WTC11 (cell line): ENCODE measurements at regions not wholly inside any gene's neighbourhood (a gene's known extent, or its start where the extent isn't known, plus 50 kb on each side); places are given as distances from the start of the nearest gene placed in this dataset.

ENCODE experiments used
- ATAC-seq: fragments of 200-7000 bp; cut with Tn5 transposase; 2 replicates; pipeline ENCODE4 v1.10.0; 2021; ENCODE audit warnings: mild to moderate bottlenecking, moderate library complexity
- CTCF ChIA-PET: fragments of 300-600 bp; sonication (Branson Sonifier 250); formaldehyde crosslinking; loops from one replicate; lab custom pipeline; 2021; ENCODE audit warnings: antibody characterized with exemption; lab: Charles Lee
- POLR2A ChIA-PET: fragments of 350-600 bp; sonication (Branson Sonifier 250); formaldehyde crosslinking; loops from one replicate; lab custom pipeline; 2021; ENCODE audit warnings: antibody characterized with exemption; lab: Charles Lee
- DNase-seq: peaks from one replicate; pipeline ENCODE4 v3.0.0; 2021; ENCODE audit warnings: low spot score
- H3K27ac Mint-ChIP-seq: 2 replicates; pipeline ENCODE4 v1.8.0; 2021; ENCODE audit warnings: mixed read lengths
- H3K27me3 Mint-ChIP-seq: 2 replicates; pipeline ENCODE4 v1.8.0; 2021; ENCODE audit warnings: low read depth, mild to moderate bottlenecking, moderate library complexity, mixed read lengths
- H3K36me3 Mint-ChIP-seq: 2 replicates; pipeline ENCODE4 v1.8.0; 2021; ENCODE audit warnings: mixed read lengths
- H3K4me1 Mint-ChIP-seq: 2 replicates; pipeline ENCODE4 v1.8.0; 2022; ENCODE audit warnings: mixed read lengths
- H3K4me3 Mint-ChIP-seq: 2 replicates; pipeline ENCODE4 v1.8.0; 2021; ENCODE audit warnings: mild to moderate bottlenecking, moderate library complexity, mixed read lengths
- H3K9me3 Mint-ChIP-seq: 2 replicates; pipeline ENCODE4 v1.8.0; 2021; ENCODE audit warnings: mixed read lengths
- AFF4 ChIP-seq: sonication (generic); formaldehyde crosslinking; IDR thresholded peaks from 2 replicates; pipeline ENCODE4 v1.8.1; 2023; ENCODE audit warnings: mild to moderate bottlenecking, missing genetic modification reagents, borderline replicate concordance
- ATF1 ChIP-seq: sonication (generic); formaldehyde crosslinking; IDR thresholded peaks from 2 replicates; pipeline ENCODE4 v1.8.1; 2023; ENCODE audit warnings: mild to moderate bottlenecking, moderate library complexity, missing genetic modification reagents
- ATF2 ChIP-seq: sonication (generic); formaldehyde crosslinking; IDR thresholded peaks from 2 replicates; pipeline ENCODE4 v1.8.1; 2022; ENCODE audit warnings: low read depth, missing genetic modification reagents, borderline replicate concordance
- ESRRA ChIP-seq: sonication (generic); formaldehyde crosslinking; IDR thresholded peaks from 2 replicates; pipeline ENCODE4 v1.8.1; 2022; ENCODE audit warnings: mild to moderate bottlenecking, missing genetic modification reagents, borderline replicate concordance
- FOXP1 ChIP-seq: sonication (generic); formaldehyde crosslinking; IDR thresholded peaks from 2 replicates; pipeline ENCODE4 v1.8.0; 2022; ENCODE audit warnings: missing genetic modification reagents, mild to moderate bottlenecking, moderate library complexity, borderline replicate concordance
- FOXP4 ChIP-seq: sonication (generic); formaldehyde crosslinking; IDR thresholded peaks from 2 replicates; pipeline ENCODE4 v1.8.0; 2022; ENCODE audit warnings: mild to moderate bottlenecking, missing genetic modification reagents
- GABPB1 ChIP-seq: sonication (generic); formaldehyde crosslinking; IDR thresholded peaks from 2 replicates; pipeline ENCODE4 v1.8.1; 2023; ENCODE audit warnings: mild to moderate bottlenecking, missing genetic modification reagents
- GTF2I ChIP-seq: fragments of 250-450 bp; sonication (Bioruptor Pico); conservative IDR thresholded peaks from 2 replicates; pipeline ENCODE4 v1.4.0; 2021; ENCODE audit warnings: mild to moderate bottlenecking
- KAT7 ChIP-seq: sonication (generic); formaldehyde crosslinking; IDR thresholded peaks from 2 replicates; pipeline ENCODE4 v1.8.1; 2023; ENCODE audit warnings: missing genetic modification reagents, mild to moderate bottlenecking, borderline replicate concordance
- MLX ChIP-seq: sonication (generic); formaldehyde crosslinking; IDR thresholded peaks from 2 replicates; pipeline ENCODE4 v1.8.1; 2023; ENCODE audit warnings: mild to moderate bottlenecking, missing genetic modification reagents, moderate library complexity
- MYBL2 ChIP-seq: sonication (generic); formaldehyde crosslinking; IDR thresholded peaks from 2 replicates; pipeline ENCODE4 v1.8.1; 2023; ENCODE audit warnings: mild to moderate bottlenecking, moderate library complexity, missing genetic modification reagents
- NFATC4 ChIP-seq: fragments of 250-450 bp; sonication (Bioruptor Pico); IDR thresholded peaks from 2 replicates; pipeline ENCODE4 v1.9.0; 2021; ENCODE audit warnings: mild to moderate bottlenecking
- NFE2L1 ChIP-seq: sonication (generic); formaldehyde crosslinking; IDR thresholded peaks from 2 replicates; pipeline ENCODE4 v1.8.1; 2023; ENCODE audit warnings: missing genetic modification reagents
- NR1H2 ChIP-seq: sonication (generic); formaldehyde crosslinking; IDR thresholded peaks from 2 replicates; pipeline ENCODE4 v1.9.0; 2021; ENCODE audit warnings: mild to moderate bottlenecking, moderate library complexity, missing genetic modification reagents
- RORB ChIP-seq: fragments of 250-450 bp; sonication (Bioruptor Pico); IDR thresholded peaks from 2 replicates; pipeline ENCODE4 v1.9.0; 2021; ENCODE audit warnings: mild to moderate bottlenecking
- SMAD3 ChIP-seq: sonication (generic); formaldehyde crosslinking; IDR thresholded peaks from 2 replicates; pipeline ENCODE4 v1.8.0; 2022; ENCODE audit warnings: missing genetic modification reagents, mild to moderate bottlenecking, borderline replicate concordance
- SMAD4 ChIP-seq: sonication (generic); formaldehyde crosslinking; IDR thresholded peaks from 2 replicates; pipeline ENCODE4 v1.8.0; 2022; ENCODE audit warnings: mild to moderate bottlenecking, missing genetic modification reagents
- SOX15 ChIP-seq: fragments of 250-450 bp; sonication (Bioruptor Pico); IDR thresholded peaks from 2 replicates; pipeline ENCODE4 v1.9.0; 2021; ENCODE audit warnings: mild to moderate bottlenecking
- ZBTB21 ChIP-seq: sonication (generic); formaldehyde crosslinking; IDR thresholded peaks from 2 replicates; pipeline ENCODE4 v1.8.1; 2023; ENCODE audit warnings: mild to moderate bottlenecking, missing genetic modification reagents, borderline replicate concordance
- ZNF317 ChIP-seq: sonication (generic); formaldehyde crosslinking; IDR thresholded peaks from 2 replicates; pipeline ENCODE4 v1.8.1; 2023; ENCODE audit warnings: low read depth, mild to moderate bottlenecking, moderate library complexity, missing genetic modification reagents, borderline replicate concordance
- ZNF671 ChIP-seq: fragments of 250-450 bp; sonication (Bioruptor Pico); IDR thresholded peaks from 2 replicates; pipeline ENCODE4 v1.8.0; 2021; ENCODE audit warnings: mild to moderate bottlenecking
- ZSCAN18 ChIP-seq: fragments of 250-450 bp; sonication (Bioruptor Pico); IDR thresholded peaks from 2 replicates; pipeline ENCODE4 v2.1.2; 2022; ENCODE audit warnings: mild to moderate bottlenecking, moderate library complexity
- TF ChIP-seq, protein P1 (sequence below): sonication (generic); formaldehyde crosslinking; IDR thresholded peaks from 2 replicates; pipeline ENCODE4 v1.8.1; 2022; ENCODE audit warnings: missing genetic modification reagents, borderline replicate concordance
- TF ChIP-seq, protein P2 (sequence below): sonication (generic); formaldehyde crosslinking; IDR thresholded peaks from 2 replicates; pipeline ENCODE4 v1.8.0; 2022; ENCODE audit warnings: mild to moderate bottlenecking, missing genetic modification reagents
- TF ChIP-seq, protein P3 (sequence below): sonication (generic); formaldehyde crosslinking; IDR thresholded peaks from 2 replicates; pipeline ENCODE4 v1.8.1; 2023; ENCODE audit warnings: mild to moderate bottlenecking, missing genetic modification reagents, moderate library complexity

DNA sequence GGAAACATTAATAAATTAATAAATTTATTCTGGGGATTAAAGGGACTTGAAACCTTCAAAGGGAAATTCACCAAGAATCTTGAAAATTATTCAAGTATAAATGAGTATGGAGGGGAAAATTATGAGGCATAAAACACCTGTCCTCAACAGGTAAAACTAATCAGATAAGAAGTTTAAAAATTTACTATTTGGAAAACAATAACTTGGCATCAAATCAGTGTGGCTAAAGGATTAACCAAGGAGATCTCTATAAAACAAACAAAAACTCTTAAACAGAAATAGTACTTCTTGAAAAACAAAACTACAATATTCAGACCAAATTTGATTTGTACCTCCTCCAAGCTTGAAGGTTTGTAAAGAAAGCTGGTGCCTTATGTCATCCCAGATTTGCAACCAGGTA, 66.4 kb upstream of the ZNF804B start:
- ChIA-PET POLR2A (no interaction called here), CTCF (no interaction called here)
- TF ChIP-seq SMAD3 (CRISPR knock-in tag), result no peak
- TF ChIP-seq MLX (CRISPR knock-in tag), result no peak
- no peak for TF ChIP-seq ZNF671 (CRISPR knock-in tag)
- no peak for TF ChIP-seq NFE2L1 (CRISPR knock-in tag)
- no peak for TF ChIP-seq NR1H2 (CRISPR knock-in tag)
- no peak for TF ChIP-seq GABPB1 (CRISPR knock-in tag)
- no peak for TF ChIP-seq ZBTB21 (CRISPR knock-in tag)
- TF ChIP-seq RORB (CRISPR knock-in tag), result no peak
- no peak for TF ChIP-seq ATF1 (CRISPR knock-in tag)
- no peak for TF ChIP-seq KAT7 (CRISPR knock-in tag)
- TF ChIP-seq ZSCAN18 (CRISPR knock-in tag), result no peak
- TF ChIP-seq ATF2 (CRISPR knock-in tag), result no peak
- TF ChIP-seq GTF2I (CRISPR knock-in tag), result no peak
- TF ChIP-seq SMAD4 (CRISPR knock-in tag), result no peak
- no peak for TF ChIP-seq FOXP4
- no peaks in the 10 kb centered on the region for H3K36me3 Mint-ChIP-seq
- no peaks in the 10 kb centered on the region for H3K27me3 Mint-ChIP-seq
- DNase-seq (no peak), ATAC-seq (no peak)
- no peak overlapping the region for H3K4me3 Mint-ChIP-seq
- peaks cover 11% of the 10 kb centered on the region for H3K4me1 Mint-ChIP-seq
- no peaks in the 10 kb centered on the region for H3K9me3 Mint-ChIP-seq
- no peak overlapping the region for H3K27ac Mint-ChIP-seq

GRCh38 chr7:88692493-88692892, 67.0 kb upstream of the ZNF804B start:
- H3K4me1 Mint-ChIP-seq, result peaks cover 11% of the 10 kb centered on the region
- POLR2A ChIA-PET, result no interaction called here
- H3K9me3 Mint-ChIP-seq, result no peaks in the 10 kb centered on the region
- DNase-seq (no peak), ATAC-seq (no peak)
- H3K27me3 Mint-ChIP-seq, result no peaks in the 10 kb centered on the region
- no peaks in the 10 kb centered on the region for H3K36me3 Mint-ChIP-seq
- H3K27ac Mint-ChIP-seq, result no peak overlapping the region
- CTCF ChIA-PET, result no interaction called here
- H3K4me3 Mint-ChIP-seq, result no peak overlapping the region
- TF ChIP-seq MYBL2 (CRISPR knock-in tag) (no peak), ZNF317 (CRISPR knock-in tag) (no peak), ESRRA (no peak), ZNF671 (CRISPR knock-in tag) (no peak), AFF4 (CRISPR knock-in tag) (no peak), FOXP1 (no peak), NFATC4 (CRISPR knock-in tag) (no peak), SOX15 (CRISPR knock-in tag) (no peak)
- TF ChIP-seq, protein P1, sequence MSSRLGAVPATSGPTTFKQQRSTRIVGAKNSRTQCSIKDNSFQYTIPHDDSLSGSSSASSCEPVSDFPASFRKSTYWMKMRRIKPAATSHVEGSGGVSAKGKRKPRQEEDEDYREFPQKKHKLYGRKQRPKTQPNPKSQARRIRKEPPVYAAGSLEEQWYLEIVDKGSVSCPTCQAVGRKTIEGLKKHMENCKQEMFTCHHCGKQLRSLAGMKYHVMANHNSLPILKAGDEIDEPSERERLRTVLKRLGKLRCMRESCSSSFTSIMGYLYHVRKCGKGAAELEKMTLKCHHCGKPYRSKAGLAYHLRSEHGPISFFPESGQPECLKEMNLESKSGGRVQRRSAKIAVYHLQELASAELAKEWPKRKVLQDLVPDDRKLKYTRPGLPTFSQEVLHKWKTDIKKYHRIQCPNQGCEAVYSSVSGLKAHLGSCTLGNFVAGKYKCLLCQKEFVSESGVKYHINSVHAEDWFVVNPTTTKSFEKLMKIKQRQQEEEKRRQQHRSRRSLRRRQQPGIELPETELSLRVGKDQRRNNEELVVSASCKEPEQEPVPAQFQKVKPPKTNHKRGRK (CRISPR knock-in tag), result no peak
- TF ChIP-seq, protein P2, sequence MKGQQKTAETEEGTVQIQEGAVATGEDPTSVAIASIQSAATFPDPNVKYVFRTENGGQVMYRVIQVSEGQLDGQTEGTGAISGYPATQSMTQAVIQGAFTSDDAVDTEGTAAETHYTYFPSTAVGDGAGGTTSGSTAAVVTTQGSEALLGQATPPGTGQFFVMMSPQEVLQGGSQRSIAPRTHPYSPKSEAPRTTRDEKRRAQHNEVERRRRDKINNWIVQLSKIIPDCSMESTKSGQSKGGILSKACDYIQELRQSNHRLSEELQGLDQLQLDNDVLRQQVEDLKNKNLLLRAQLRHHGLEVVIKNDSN (CRISPR knock-in tag), result no peak
- TF ChIP-seq, protein P3, sequence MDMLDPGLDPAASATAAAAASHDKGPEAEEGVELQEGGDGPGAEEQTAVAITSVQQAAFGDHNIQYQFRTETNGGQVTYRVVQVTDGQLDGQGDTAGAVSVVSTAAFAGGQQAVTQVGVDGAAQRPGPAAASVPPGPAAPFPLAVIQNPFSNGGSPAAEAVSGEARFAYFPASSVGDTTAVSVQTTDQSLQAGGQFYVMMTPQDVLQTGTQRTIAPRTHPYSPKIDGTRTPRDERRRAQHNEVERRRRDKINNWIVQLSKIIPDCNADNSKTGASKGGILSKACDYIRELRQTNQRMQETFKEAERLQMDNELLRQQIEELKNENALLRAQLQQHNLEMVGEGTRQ, result no peak
